Neural cell (in vitro differentiated cells): ENCODE measurements at regions not wholly inside any gene's neighbourhood (a gene's known extent, or its start where the extent isn't known, plus 50 kb on each side); places are given as distances from the start of the nearest gene placed in this dataset.

Source experiments
- EZH2 ChIP-seq: fragments of 200-600, 300-800 bp; shearing (Covaris generic), sonication (generic); IDR thresholded peaks from 2 replicates; pipeline ENCODE4 v1.6.1; 2014; ENCODE audit warnings: antibody characterized with exemption, low read length, borderline replicate concordance, mild to moderate bottlenecking; ENCODE audit not compliant: insufficient read depth, poor library complexity, severe bottlenecking
- TF ChIP-seq, protein P1 (sequence below): IDR thresholded peaks from 2 replicates; pipeline ENCODE4 v1.6.1; 2012; ENCODE audit warnings: borderline replicate concordance

DNA sequence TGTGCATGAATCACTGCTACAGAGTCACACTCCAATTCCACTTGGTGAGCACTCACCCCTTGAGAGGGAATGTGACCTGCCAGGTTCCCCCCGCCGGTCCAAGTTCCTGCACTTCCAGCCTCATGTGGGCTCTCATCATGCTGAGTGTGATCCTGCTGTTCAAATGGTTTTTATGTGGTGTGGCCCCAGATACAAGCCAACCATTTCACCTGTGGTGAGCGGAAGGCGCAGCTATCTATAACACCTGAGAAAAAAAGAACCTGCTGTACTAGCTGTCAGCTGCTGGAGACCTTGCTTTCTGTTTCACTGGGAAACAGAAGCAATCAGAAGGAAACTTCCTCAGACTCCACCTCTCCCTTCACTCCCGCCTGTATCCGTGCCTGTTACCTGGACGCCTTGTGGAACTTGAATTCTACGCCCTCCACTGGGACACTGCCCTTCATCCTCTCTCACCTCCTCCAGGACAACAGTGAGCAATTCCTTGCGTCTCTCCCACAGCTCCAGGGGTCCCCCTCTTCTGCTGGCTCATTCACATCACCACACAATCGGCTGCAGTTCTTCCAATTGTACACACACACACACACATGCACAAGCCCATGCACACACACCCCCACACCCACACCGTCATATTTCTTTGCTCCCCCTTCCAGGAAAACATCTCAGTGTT, 64.4 kb upstream of the RPL11 start:
- TF ChIP-seq, protein P1, sequence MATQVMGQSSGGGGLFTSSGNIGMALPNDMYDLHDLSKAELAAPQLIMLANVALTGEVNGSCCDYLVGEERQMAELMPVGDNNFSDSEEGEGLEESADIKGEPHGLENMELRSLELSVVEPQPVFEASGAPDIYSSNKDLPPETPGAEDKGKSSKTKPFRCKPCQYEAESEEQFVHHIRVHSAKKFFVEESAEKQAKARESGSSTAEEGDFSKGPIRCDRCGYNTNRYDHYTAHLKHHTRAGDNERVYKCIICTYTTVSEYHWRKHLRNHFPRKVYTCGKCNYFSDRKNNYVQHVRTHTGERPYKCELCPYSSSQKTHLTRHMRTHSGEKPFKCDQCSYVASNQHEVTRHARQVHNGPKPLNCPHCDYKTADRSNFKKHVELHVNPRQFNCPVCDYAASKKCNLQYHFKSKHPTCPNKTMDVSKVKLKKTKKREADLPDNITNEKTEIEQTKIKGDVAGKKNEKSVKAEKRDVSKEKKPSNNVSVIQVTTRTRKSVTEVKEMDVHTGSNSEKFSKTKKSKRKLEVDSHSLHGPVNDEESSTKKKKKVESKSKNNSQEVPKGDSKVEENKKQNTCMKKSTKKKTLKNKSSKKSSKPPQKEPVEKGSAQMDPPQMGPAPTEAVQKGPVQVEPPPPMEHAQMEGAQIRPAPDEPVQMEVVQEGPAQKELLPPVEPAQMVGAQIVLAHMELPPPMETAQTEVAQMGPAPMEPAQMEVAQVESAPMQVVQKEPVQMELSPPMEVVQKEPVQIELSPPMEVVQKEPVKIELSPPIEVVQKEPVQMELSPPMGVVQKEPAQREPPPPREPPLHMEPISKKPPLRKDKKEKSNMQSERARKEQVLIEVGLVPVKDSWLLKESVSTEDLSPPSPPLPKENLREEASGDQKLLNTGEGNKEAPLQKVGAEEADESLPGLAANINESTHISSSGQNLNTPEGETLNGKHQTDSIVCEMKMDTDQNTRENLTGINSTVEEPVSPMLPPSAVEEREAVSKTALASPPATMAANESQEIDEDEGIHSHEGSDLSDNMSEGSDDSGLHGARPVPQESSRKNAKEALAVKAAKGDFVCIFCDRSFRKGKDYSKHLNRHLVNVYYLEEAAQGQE = no peak
- TF ChIP-seq EZH2 = no peak
